ENCODE measurements at regions not wholly inside any gene's neighbourhood (a gene's known extent, or its start where the extent isn't known, plus 50 kb on each side); places are given as distances from the start of the nearest gene placed in this dataset.

DNA sequence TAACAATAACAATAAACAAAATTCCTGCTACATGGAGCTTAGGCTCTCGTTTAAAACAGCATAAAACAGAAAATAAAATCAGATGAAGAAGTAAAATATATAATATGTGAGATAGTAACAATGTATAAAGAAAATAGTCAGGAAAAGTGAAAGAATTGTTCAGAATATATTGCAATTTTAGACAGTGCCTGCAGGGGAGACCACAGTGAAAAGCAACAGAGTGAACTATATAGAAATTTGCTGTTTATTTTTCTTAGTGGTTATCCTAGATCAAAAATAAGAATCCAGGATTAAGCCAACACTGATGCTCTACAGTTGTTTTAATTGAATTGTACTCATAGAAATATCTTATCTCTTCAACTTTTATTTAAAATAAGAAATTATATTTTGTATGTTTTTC is 1639.0 kb upstream of the B3GALT2 start:
- TF ChIP-seq, protein P1, sequence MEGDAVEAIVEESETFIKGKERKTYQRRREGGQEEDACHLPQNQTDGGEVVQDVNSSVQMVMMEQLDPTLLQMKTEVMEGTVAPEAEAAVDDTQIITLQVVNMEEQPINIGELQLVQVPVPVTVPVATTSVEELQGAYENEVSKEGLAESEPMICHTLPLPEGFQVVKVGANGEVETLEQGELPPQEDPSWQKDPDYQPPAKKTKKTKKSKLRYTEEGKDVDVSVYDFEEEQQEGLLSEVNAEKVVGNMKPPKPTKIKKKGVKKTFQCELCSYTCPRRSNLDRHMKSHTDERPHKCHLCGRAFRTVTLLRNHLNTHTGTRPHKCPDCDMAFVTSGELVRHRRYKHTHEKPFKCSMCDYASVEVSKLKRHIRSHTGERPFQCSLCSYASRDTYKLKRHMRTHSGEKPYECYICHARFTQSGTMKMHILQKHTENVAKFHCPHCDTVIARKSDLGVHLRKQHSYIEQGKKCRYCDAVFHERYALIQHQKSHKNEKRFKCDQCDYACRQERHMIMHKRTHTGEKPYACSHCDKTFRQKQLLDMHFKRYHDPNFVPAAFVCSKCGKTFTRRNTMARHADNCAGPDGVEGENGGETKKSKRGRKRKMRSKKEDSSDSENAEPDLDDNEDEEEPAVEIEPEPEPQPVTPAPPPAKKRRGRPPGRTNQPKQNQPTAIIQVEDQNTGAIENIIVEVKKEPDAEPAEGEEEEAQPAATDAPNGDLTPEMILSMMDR (IDR thresholded peaks at IDR 0.05), result peak; percentile 18
- TF ChIP-seq EZH2 (IDR thresholded peaks at IDR 0.05) (no peak), EZH2phosphoT487 (IDR thresholded peaks at IDR 0.05) (no peak)

Data from neural progenitor cell (in vitro differentiated cells).